ENCODE measurements at regions not wholly inside any gene's neighbourhood (a gene's known extent, or its start where the extent isn't known, plus 50 kb on each side); places are given as distances from the start of the nearest gene placed in this dataset.

DNA sequence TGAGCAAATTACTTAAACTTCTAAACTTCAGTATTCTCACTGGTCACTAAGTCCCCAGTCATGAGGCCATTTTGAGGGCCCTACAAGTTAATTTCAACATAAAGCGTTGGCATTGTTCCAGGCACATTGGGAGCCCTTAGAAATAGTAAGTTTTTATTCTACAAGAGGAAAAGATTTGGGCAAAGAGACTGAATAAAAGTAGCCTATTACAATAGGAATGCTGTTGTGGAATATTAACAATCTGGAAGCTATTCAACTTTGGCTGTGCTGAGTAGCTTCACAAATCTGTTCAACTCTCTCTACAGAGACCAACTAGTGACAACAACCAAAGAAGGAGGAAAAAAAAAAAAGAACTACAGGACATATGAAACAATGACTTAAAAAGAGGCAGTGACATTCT is 1287.5 kb upstream of the NXPH2 start:
- no peaks in the 10 kb centered on the region for H3K9me3 Mint-ChIP-seq
- no peaks in the 10 kb centered on the region for H3K36me3 Mint-ChIP-seq
- DNase-seq (ENCODE audit: extremely low spot score, unreplicated experiment) = no peak
- TF ChIP-seq, protein P1, sequence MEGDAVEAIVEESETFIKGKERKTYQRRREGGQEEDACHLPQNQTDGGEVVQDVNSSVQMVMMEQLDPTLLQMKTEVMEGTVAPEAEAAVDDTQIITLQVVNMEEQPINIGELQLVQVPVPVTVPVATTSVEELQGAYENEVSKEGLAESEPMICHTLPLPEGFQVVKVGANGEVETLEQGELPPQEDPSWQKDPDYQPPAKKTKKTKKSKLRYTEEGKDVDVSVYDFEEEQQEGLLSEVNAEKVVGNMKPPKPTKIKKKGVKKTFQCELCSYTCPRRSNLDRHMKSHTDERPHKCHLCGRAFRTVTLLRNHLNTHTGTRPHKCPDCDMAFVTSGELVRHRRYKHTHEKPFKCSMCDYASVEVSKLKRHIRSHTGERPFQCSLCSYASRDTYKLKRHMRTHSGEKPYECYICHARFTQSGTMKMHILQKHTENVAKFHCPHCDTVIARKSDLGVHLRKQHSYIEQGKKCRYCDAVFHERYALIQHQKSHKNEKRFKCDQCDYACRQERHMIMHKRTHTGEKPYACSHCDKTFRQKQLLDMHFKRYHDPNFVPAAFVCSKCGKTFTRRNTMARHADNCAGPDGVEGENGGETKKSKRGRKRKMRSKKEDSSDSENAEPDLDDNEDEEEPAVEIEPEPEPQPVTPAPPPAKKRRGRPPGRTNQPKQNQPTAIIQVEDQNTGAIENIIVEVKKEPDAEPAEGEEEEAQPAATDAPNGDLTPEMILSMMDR (conservative IDR thresholded peaks at IDR 0.05) = no peak
- no peaks in the 10 kb centered on the region for H3K4me1 Mint-ChIP-seq (ENCODE audit: unreplicated experiment)
- H3K27me3 Mint-ChIP-seq = peaks cover 5% of the 10 kb centered on the region
- no peak overlapping the region for H3K27ac Mint-ChIP-seq
- H3K4me3 Mint-ChIP-seq = no peak overlapping the region

DNA sequence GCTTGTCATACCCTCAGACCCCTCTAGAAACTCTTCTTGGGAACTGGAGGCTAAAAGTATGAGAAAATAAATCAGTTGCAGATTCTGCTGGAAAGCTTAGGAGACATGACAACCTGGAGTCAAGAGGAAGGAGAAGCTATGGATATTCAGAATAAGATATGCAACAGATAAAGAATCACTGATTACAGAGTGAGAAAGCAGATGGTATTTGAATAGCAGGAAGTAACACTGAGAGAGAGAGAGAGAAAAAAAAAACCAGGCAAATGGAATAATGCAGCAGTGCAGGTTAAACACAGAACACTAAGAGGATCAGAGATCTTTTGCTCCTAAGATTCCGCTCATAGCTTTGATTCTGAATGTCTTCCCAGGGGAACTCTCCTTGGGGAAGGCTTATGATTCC is 1284.1 kb upstream of the NXPH2 start:
- H3K4me1 Mint-ChIP-seq (ENCODE audit: unreplicated experiment) = no peaks in the 10 kb centered on the region
- no peak overlapping the region for H3K27ac Mint-ChIP-seq

DNA sequence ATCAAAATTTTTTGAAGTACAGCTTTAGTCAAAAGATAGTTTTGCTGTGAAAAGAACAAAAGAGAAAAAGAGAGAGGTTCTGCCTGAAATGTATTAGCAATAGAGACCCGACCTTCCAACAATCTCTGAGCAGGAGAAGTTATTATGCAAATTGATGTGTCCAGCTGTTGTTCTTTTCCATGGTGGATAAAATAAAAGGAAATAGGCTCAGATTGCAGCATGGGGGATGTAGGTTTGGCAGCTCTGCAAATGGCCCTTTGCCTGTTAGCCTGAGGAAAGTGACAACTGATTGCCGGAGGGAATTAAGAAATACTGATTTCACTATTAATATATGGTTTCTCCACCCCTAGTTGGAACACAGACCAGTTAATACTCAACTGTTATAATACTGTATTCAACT is 1283.2 kb upstream of the NXPH2 start:
- DNase-seq (ENCODE audit: extremely low spot score, unreplicated experiment) = no peak
- Mint-ChIP-seq H3K27me3 (peaks cover 5% of the 10 kb centered on the region), H3K27ac (no peak overlapping the region), H3K9me3 (peaks cover 6% of the 10 kb centered on the region), H3K4me1 (ENCODE audit: unreplicated experiment) (no peaks in the 10 kb centered on the region), H3K4me3 (no peak overlapping the region), H3K36me3 (no peaks in the 10 kb centered on the region)
- TF ChIP-seq, protein P1 (conservative IDR thresholded peaks at IDR 0.05) = no peak

More for the DNA sequence above, 1284.1 kb upstream of the NXPH2 start:
- Mint-ChIP-seq H3K36me3 (no peaks in the 10 kb centered on the region), H3K9me3 (peaks cover 6% of the 10 kb centered on the region), H3K27me3 (peaks cover 5% of the 10 kb centered on the region), H3K4me3 (no peak overlapping the region)
- no peak for DNase-seq (ENCODE audit: extremely low spot score, unreplicated experiment)
- TF ChIP-seq, protein P1 (conservative IDR thresholded peaks at IDR 0.05) = no peak

DNA sequence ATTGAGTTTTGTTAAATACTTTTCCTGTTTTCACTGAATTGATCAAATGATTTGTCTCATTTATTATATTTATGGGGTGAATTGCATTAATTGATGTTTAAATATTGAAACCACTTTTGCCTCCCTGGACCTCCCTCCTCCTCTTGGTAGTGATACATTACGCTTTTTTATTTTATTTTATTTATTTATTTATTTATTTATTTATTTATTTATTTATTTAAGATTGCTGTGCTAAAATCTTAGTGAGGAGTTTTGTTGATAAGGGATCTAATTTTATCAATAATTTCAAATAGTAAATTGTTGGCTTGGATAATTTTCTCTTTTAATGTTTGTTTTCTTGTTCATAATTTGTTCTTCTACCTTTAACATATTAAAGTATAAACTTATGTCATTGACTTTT is 1281.0 kb upstream of the NXPH2 start:
- H3K36me3 Mint-ChIP-seq = no peaks in the 10 kb centered on the region
- TF ChIP-seq, protein P1 (conservative IDR thresholded peaks at IDR 0.05) = no peak

DNA sequence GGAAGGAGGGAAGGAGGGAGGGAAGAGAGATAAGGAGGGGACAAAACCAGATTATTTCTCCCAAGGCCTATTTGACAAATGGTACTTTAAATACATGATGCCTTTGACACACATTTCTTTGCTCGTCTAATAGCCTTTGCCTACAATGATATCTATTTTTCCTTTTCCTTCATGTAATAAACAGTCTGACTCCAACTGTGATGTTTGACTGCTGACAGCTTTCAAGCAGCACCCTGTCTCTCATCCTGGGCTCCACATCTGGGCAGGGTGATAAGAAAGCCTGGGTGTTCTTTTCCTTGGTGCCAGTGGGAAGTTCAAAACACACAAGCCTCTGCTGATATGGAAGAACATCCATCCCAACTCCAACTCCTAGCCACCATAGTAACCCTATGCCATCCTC is 1277.7 kb upstream of the NXPH2 start:
- Mint-ChIP-seq H3K27ac (no peak overlapping the region), H3K9me3 (peaks cover 6% of the 10 kb centered on the region), H3K4me3 (no peak overlapping the region), H3K27me3 (no peaks in the 10 kb centered on the region), H3K36me3 (no peaks in the 10 kb centered on the region), H3K4me1 (ENCODE audit: unreplicated experiment) (no peaks in the 10 kb centered on the region)
- TF ChIP-seq, protein P1 (conservative IDR thresholded peaks at IDR 0.05) = no peak
- DNase-seq (ENCODE audit: extremely low spot score, unreplicated experiment) = no peak

More for the DNA sequence above, 1281.0 kb upstream of the NXPH2 start:
- H3K4me3 Mint-ChIP-seq = no peak overlapping the region
- DNase-seq (ENCODE audit: extremely low spot score, unreplicated experiment) = no peak
- no peaks in the 10 kb centered on the region for H3K4me1 Mint-ChIP-seq (ENCODE audit: unreplicated experiment)
- peaks cover 6% of the 10 kb centered on the region for H3K9me3 Mint-ChIP-seq
- H3K27ac Mint-ChIP-seq = no peak overlapping the region
- H3K27me3 Mint-ChIP-seq = peaks cover 5% of the 10 kb centered on the region

DNA sequence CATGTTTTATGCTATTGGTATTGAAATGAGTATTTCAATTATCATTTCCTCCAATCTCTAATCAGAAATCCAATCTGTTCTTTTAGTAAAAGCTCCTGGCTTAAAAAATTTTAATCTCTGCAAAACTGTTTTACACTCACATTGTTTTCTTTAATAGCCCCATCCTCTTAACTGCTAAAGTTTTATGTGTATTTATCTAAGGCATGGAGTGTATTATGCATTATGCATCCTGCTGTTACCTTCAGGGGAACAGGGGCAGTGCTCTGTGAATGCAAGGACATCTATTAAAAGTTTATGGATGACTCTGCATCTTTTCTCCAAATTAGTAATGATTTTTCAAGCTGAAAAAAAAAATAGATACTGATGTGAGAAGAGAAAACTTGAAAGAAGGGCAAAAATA is 1261.6 kb upstream of the NXPH2 start:
- H3K4me3 Mint-ChIP-seq = no peak overlapping the region
- TF ChIP-seq, protein P1 (conservative IDR thresholded peaks at IDR 0.05) = no peak
- no peak for DNase-seq (ENCODE audit: extremely low spot score, unreplicated experiment)
- H3K36me3 Mint-ChIP-seq = no peaks in the 10 kb centered on the region
- no peaks in the 10 kb centered on the region for H3K9me3 Mint-ChIP-seq
- H3K4me1 Mint-ChIP-seq (ENCODE audit: unreplicated experiment) = no peaks in the 10 kb centered on the region
- no peaks in the 10 kb centered on the region for H3K27me3 Mint-ChIP-seq
- no peak overlapping the region for H3K27ac Mint-ChIP-seq

Data from type B pancreatic cell (in vitro differentiated cells).